GM12874 (cell line): ENCODE measurements at regions not wholly inside any gene's neighbourhood (a gene's known extent, or its start where the extent isn't known, plus 50 kb on each side); places are given as distances from the start of the nearest gene placed in this dataset.

Experiments
- CTCF ChIP-seq: IDR thresholded peaks from 2 replicates; pipeline ENCODE4 v1.5.1; 2011; ENCODE audit warnings: low read depth, mild to moderate bottlenecking, control low read depth, low read length, moderate library complexity; ENCODE audit not compliant: insufficient read depth

GRCh38 chr7:40979296-40979695 is 723.6 kb downstream of the INHBA start:
- TF ChIP-seq CTCF, result no peak

- no peak for TF ChIP-seq CTCF
Measured at GRCh38 chr7:40978047-40978446, 724.8 kb downstream of the INHBA start.

- TF ChIP-seq CTCF, result no peak
Measured at GRCh38 chr7:40977533-40977932, 725.4 kb downstream of the INHBA start.

GRCh38 chr7:40972426-40972825 is 730.5 kb downstream of the INHBA start:
- TF ChIP-seq CTCF, result no peak

- no peak for TF ChIP-seq CTCF
Measured at GRCh38 chr7:40969641-40970040, 733.2 kb downstream of the INHBA start.

GRCh38 chr7:40966693-40967092 is 736.2 kb downstream of the INHBA start:
- no peak for TF ChIP-seq CTCF

GRCh38 chr7:40965774-40966173 is 737.1 kb downstream of the INHBA start:
- TF ChIP-seq CTCF, result no peak

- no peak for TF ChIP-seq CTCF
Measured at GRCh38 chr7:40965016-40965415, 737.9 kb downstream of the INHBA start.
